Stimulated activated memory B cell treated with anti-CD40 and anti-IgM and Interleukin-4, amounts not matched to agents 10 μg/mL and 1 μg/mL and 100 μg/mL, for 72 hours (primary cell): ENCODE measurements at regions not wholly inside any gene's neighbourhood (a gene's known extent, or its start where the extent isn't known, plus 50 kb on each side); places are given as distances from the start of the nearest gene placed in this dataset.

Experiments used
- ATAC-seq: fragments of 150-1000 bp; cut with Tn5 transposase; 2 replicates; pipeline ENCODE4 v1.10.0; 2021
- H3K27ac Mint-ChIP-seq: one replicate; pipeline ENCODE4 v1.8.0; 2022; ENCODE audit warnings: mild to moderate bottlenecking, mixed read lengths
- H3K27me3 Mint-ChIP-seq: one replicate; pipeline ENCODE4 v1.8.0; 2022; ENCODE audit warnings: mixed read lengths
- H3K36me3 Mint-ChIP-seq: one replicate; pipeline ENCODE4 v1.8.0; 2022; ENCODE audit warnings: mixed read lengths
- H3K4me1 Mint-ChIP-seq: one replicate; pipeline ENCODE4 v1.8.0; 2022; ENCODE audit warnings: mixed read lengths
- H3K4me3 Mint-ChIP-seq: one replicate; pipeline ENCODE4 v1.8.0; 2022; ENCODE audit warnings: mild to moderate bottlenecking, moderate library complexity, mixed read lengths
- H3K9me3 Mint-ChIP-seq: one replicate; pipeline ENCODE4 v1.8.0; 2022; ENCODE audit warnings: mixed read lengths

GRCh38 chr5:38093855-38094254, 164.5 kb upstream of the EGFLAM start:
- Mint-ChIP-seq H3K27me3 (no peaks in the 10 kb centered on the region), H3K4me1 (no peaks in the 10 kb centered on the region), H3K9me3 (peaks cover 3% of the 10 kb centered on the region), H3K4me3 (no peak overlapping the region), H3K36me3 (no peaks in the 10 kb centered on the region), H3K27ac (no peak overlapping the region)
- ATAC-seq = no peak

GRCh38 chr5:38086777-38087176, 171.6 kb upstream of the EGFLAM start:
- Mint-ChIP-seq H3K9me3 (peaks cover 6% of the 10 kb centered on the region), H3K36me3 (no peaks in the 10 kb centered on the region), H3K27ac (no peak overlapping the region), H3K4me1 (no peaks in the 10 kb centered on the region), H3K4me3 (no peak overlapping the region), H3K27me3 (peaks cover 10% of the 10 kb centered on the region)
- ATAC-seq = no peak

GRCh38 chr5:38079620-38080402, 178.5 kb upstream of the EGFLAM start:
- ATAC-seq = no peak
- Mint-ChIP-seq H3K27me3 (peaks cover under 1% of the 10 kb centered on the region), H3K9me3 (peaks cover 5% of the 10 kb centered on the region), H3K4me3 (no peak overlapping the region), H3K27ac (no peak overlapping the region), H3K36me3 (no peaks in the 10 kb centered on the region), H3K4me1 (no peaks in the 10 kb centered on the region)

- Mint-ChIP-seq H3K9me3 (peaks cover 5% of the 10 kb centered on the region), H3K4me3 (no peak overlapping the region), H3K27ac (no peak overlapping the region), H3K36me3 (no peaks in the 10 kb centered on the region), H3K4me1 (no peaks in the 10 kb centered on the region), H3K27me3 (no peaks in the 10 kb centered on the region)
- ATAC-seq = no peak
These were observed 180.2 kb upstream of the EGFLAM start for GRCh38 chr5:38078161-38078560.

- H3K36me3 Mint-ChIP-seq = no peaks in the 10 kb centered on the region
- no peak overlapping the region for H3K4me3 Mint-ChIP-seq
- ATAC-seq = no peak
- no peaks in the 10 kb centered on the region for H3K27me3 Mint-ChIP-seq
- H3K27ac Mint-ChIP-seq = no peak overlapping the region
- H3K4me1 Mint-ChIP-seq = no peaks in the 10 kb centered on the region
- peaks cover 5% of the 10 kb centered on the region for H3K9me3 Mint-ChIP-seq
These were observed 180.7 kb upstream of the EGFLAM start for GRCh38 chr5:38077652-38078051.

GRCh38 chr5:38071831-38072694, 186.3 kb upstream of the EGFLAM start:
- H3K36me3 Mint-ChIP-seq = no peaks in the 10 kb centered on the region
- no peaks in the 10 kb centered on the region for H3K4me1 Mint-ChIP-seq
- no peaks in the 10 kb centered on the region for H3K27me3 Mint-ChIP-seq
- ATAC-seq = no peak
- H3K4me3 Mint-ChIP-seq = no peak overlapping the region
- peaks cover 2% of the 10 kb centered on the region for H3K9me3 Mint-ChIP-seq
- no peak overlapping the region for H3K27ac Mint-ChIP-seq

- ATAC-seq = no peak
- Mint-ChIP-seq H3K36me3 (no peaks in the 10 kb centered on the region), H3K27me3 (no peaks in the 10 kb centered on the region), H3K4me3 (no peak overlapping the region), H3K27ac (no peak overlapping the region), H3K9me3 (no peaks in the 10 kb centered on the region), H3K4me1 (no peaks in the 10 kb centered on the region)
These were observed 187.9 kb upstream of the EGFLAM start for GRCh38 chr5:38070304-38070950.

GRCh38 chr5:38069360-38069759, 189.0 kb upstream of the EGFLAM start:
- Mint-ChIP-seq H3K9me3 (peaks cover 3% of the 10 kb centered on the region), H3K27ac (no peak overlapping the region), H3K4me1 (no peaks in the 10 kb centered on the region), H3K27me3 (no peaks in the 10 kb centered on the region), H3K4me3 (no peak overlapping the region), H3K36me3 (no peaks in the 10 kb centered on the region)
- ATAC-seq = no peak

GRCh38 chr5:38060354-38060753, 198.0 kb upstream of the EGFLAM start:
- Mint-ChIP-seq H3K9me3 (peaks cover 11% of the 10 kb centered on the region), H3K36me3 (no peaks in the 10 kb centered on the region), H3K4me3 (no peak overlapping the region), H3K4me1 (no peaks in the 10 kb centered on the region), H3K27me3 (no peaks in the 10 kb centered on the region), H3K27ac (no peak overlapping the region)
- ATAC-seq = no peak

- no peaks in the 10 kb centered on the region for H3K4me1 Mint-ChIP-seq
These were observed 198.5 kb upstream of the EGFLAM start for GRCh38 chr5:38059876-38060275.

GRCh38 chr5:38051711-38052511, 206.4 kb upstream of the EGFLAM start:
- no peaks in the 10 kb centered on the region for H3K27me3 Mint-ChIP-seq
- H3K36me3 Mint-ChIP-seq = no peaks in the 10 kb centered on the region
- H3K4me3 Mint-ChIP-seq = no peak overlapping the region
- peaks cover 4% of the 10 kb centered on the region for H3K9me3 Mint-ChIP-seq
- H3K27ac Mint-ChIP-seq = no peak overlapping the region
- ATAC-seq = no peak
- no peaks in the 10 kb centered on the region for H3K4me1 Mint-ChIP-seq

More at GRCh38 chr5:38059876-38060275, 198.5 kb upstream of the EGFLAM start:
- H3K9me3 Mint-ChIP-seq = peaks cover 15% of the 10 kb centered on the region
- no peak overlapping the region for H3K4me3 Mint-ChIP-seq
- H3K36me3 Mint-ChIP-seq = no peaks in the 10 kb centered on the region
- no peak overlapping the region for H3K27ac Mint-ChIP-seq
- H3K27me3 Mint-ChIP-seq = no peaks in the 10 kb centered on the region
- ATAC-seq = no peak

- no peak overlapping the region for H3K4me3 Mint-ChIP-seq
- no peak for ATAC-seq
- no peaks in the 10 kb centered on the region for H3K36me3 Mint-ChIP-seq
- no peak overlapping the region for H3K27ac Mint-ChIP-seq
- no peaks in the 10 kb centered on the region for H3K4me1 Mint-ChIP-seq
- no peaks in the 10 kb centered on the region for H3K9me3 Mint-ChIP-seq
- no peaks in the 10 kb centered on the region for H3K27me3 Mint-ChIP-seq
These were observed 208.6 kb upstream of the GDNF start for GRCh38 chr5:38048400-38048799.

- Mint-ChIP-seq H3K27ac (no peak overlapping the region), H3K27me3 (no peaks in the 10 kb centered on the region), H3K4me1 (no peaks in the 10 kb centered on the region), H3K4me3 (no peak overlapping the region), H3K9me3 (no peaks in the 10 kb centered on the region), H3K36me3 (no peaks in the 10 kb centered on the region)
- ATAC-seq = peak; percentile 25
These were observed 206.3 kb upstream of the GDNF start for GRCh38 chr5:38046103-38046502.

- no peak for ATAC-seq
- Mint-ChIP-seq H3K27ac (no peak overlapping the region), H3K4me3 (no peak overlapping the region)
These were observed 205.6 kb upstream of the GDNF start for GRCh38 chr5:38045446-38045845.

GRCh38 chr5:38039826-38040225, 200.0 kb upstream of the GDNF start:
- no peak overlapping the region for H3K27ac Mint-ChIP-seq
- no peaks in the 10 kb centered on the region for H3K36me3 Mint-ChIP-seq
- H3K27me3 Mint-ChIP-seq = no peaks in the 10 kb centered on the region
- no peaks in the 10 kb centered on the region for H3K9me3 Mint-ChIP-seq
- H3K4me1 Mint-ChIP-seq = no peaks in the 10 kb centered on the region
- no peak overlapping the region for H3K4me3 Mint-ChIP-seq
- no peak for ATAC-seq

More at GRCh38 chr5:38045446-38045845, 205.6 kb upstream of the GDNF start:
- no peaks in the 10 kb centered on the region for H3K27me3 Mint-ChIP-seq
- H3K36me3 Mint-ChIP-seq = no peaks in the 10 kb centered on the region
- H3K9me3 Mint-ChIP-seq = no peaks in the 10 kb centered on the region
- no peaks in the 10 kb centered on the region for H3K4me1 Mint-ChIP-seq
